OCI-LY7 (cell line): ENCODE measurements at regions not wholly inside any gene's neighbourhood (a gene's known extent, or its start where the extent isn't known, plus 50 kb on each side); places are given as distances from the start of the nearest gene placed in this dataset.

ENCODE experiments used
- BruUV-seq: library from RNA; stranded (reverse); fragments of 400-500 nt; replicated peaks from 2 replicates; lab custom pipeline; 2021; lab: Mats Ljungman, UMichigan
- CTCF ChIA-PET: fragments of 300-600 bp; sonication (Branson Sonifier 250); formaldehyde crosslinking; loops from one replicate; lab custom pipeline; 2022; ENCODE audit warnings: antibody characterized with exemption; ENCODE audit not compliant: unreplicated experiment; lab: Charles Lee
- POLR2A ChIA-PET: fragments of 300-600 bp; sonication (Branson Sonifier 250); formaldehyde crosslinking; loops from one replicate; lab custom pipeline; 2022; ENCODE audit warnings: antibody characterized with exemption; lab: Charles Lee
- DNase-seq: peaks from one replicate; pipeline ENCODE4 v3.0.0-alpha.2; 2015; ENCODE audit warnings: low spot score
- H2AFZ ChIP-seq: fragments of 200-600 bp; sonication (generic), shearing (Covaris generic); 2 replicates; pipeline ENCODE4 v1.6.1; 2014; ENCODE audit warnings: mild to moderate bottlenecking, antibody characterized with exemption, low read length, moderate library complexity
- H3K27ac ChIP-seq: fragments of 200-600 bp; sonication (generic); 2 replicates; pipeline ENCODE4 v1.5.1; 2014; ENCODE audit warnings: mixed run types, low read depth, mild to moderate bottlenecking, moderate library complexity, low read length, inconsistent platforms; ENCODE audit not compliant: poor library complexity, severe bottlenecking
- H3K36me3 ChIP-seq: fragments of 200-600 bp; sonication (generic); 2 replicates; pipeline ENCODE4 v1.6.1; 2014; ENCODE audit warnings: mild to moderate bottlenecking, antibody characterized with exemption, low read length, moderate library complexity, mixed read lengths; ENCODE audit not compliant: insufficient read depth
- H3K4me1 ChIP-seq: fragments of 200-600 bp; sonication (generic); 2 replicates; pipeline ENCODE4 v1.5.1; 2014; ENCODE audit warnings: mild to moderate bottlenecking, low read length; ENCODE audit not compliant: insufficient read depth, poor library complexity, severe bottlenecking
- H3K4me2 ChIP-seq: fragments of 200-600 bp; sonication (generic); 2 replicates; pipeline ENCODE4 v1.6.1; 2014; ENCODE audit warnings: mild to moderate bottlenecking, low read length
- H3K4me3 ChIP-seq: fragments of 200-600 bp; sonication (generic); 2 replicates; pipeline ENCODE4 v1.5.1; 2014; ENCODE audit warnings: mild to moderate bottlenecking, low read depth, low read length; ENCODE audit not compliant: poor library complexity, severe bottlenecking
- H3K79me2 ChIP-seq: fragments of 200-600 bp; sonication (generic); 2 replicates; pipeline ENCODE4 v1.6.1; 2016; ENCODE audit warnings: low read depth, mild to moderate bottlenecking, low read length, moderate library complexity, mixed read lengths; ENCODE audit not compliant: insufficient read depth
- H3K9me2 ChIP-seq: fragments of 200-600 bp; sonication (generic); 2 replicates; pipeline ENCODE4 v1.6.1; 2016; ENCODE audit warnings: mild to moderate bottlenecking, low read length, mixed read lengths; ENCODE audit not compliant: insufficient read depth
- H3K9me3 ChIP-seq: fragments of 200-600 bp; sonication (generic); 2 replicates; pipeline ENCODE4 v1.6.1; 2014; ENCODE audit warnings: mild to moderate bottlenecking, mixed run types, low read length, mixed read lengths
- H4K20me1 ChIP-seq: fragments of 200-600 bp; sonication (generic); 2 replicates; pipeline ENCODE4 v1.6.1; 2014; ENCODE audit warnings: mild to moderate bottlenecking, antibody characterized with exemption, low read length, moderate library complexity, mixed read lengths; ENCODE audit not compliant: insufficient read depth
- EZH2phosphoT487 ChIP-seq: fragments of 200-600 bp; sonication (generic); IDR thresholded peaks from 2 replicates; pipeline ENCODE4 v1.6.1; 2018; ENCODE audit warnings: low read depth, borderline replicate concordance, mild to moderate bottlenecking, mixed run types, antibody characterized with exemption, low read length, moderate library complexity, mixed read lengths
- intact Hi-C: fragments of 100-400 bp; cut with micrococcal nuclease; formaldehyde crosslinking; loops from one replicate; pipeline ENCODE4 v1.10.0; 2022; ENCODE audit not compliant: unreplicated experiment
- TF ChIP-seq, protein P1 (sequence below): fragments of 200-600 bp; sonication (generic); conservative IDR thresholded peaks from 2 replicates; pipeline ENCODE4 v1.5.1; 2014; ENCODE audit warnings: mild to moderate bottlenecking, antibody characterized with exemption, low read length, moderate library complexity, mixed read lengths

DNA sequence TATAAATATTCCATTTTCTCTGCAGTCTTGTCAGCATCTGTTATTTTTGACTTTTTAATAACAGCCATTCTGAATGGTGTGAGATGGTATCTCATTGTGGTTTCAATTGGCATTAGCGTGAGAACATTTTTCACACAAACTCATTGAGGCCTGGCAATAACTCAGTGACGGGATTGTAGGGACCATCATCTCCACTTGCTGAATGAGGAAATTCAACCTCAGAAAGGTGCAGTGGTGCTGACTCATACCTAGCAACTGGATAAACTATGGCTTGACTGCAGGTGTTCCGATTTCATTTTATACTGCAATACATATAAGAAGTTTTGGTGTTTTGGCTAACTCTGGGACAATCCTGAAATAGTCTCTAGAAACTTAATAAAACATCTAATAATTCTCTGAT lies 88.3 kb upstream of the DDIT4L start:
- BruUV-seq: no TSS peak
- H3K36me3 ChIP-seq: no peaks in the 10 kb centered on the region
- intact Hi-C loops: no loop called here

GRCh38 chr4:100269446-100269845 lies 79.2 kb upstream of the DDIT4L start:
- H2AFZ ChIP-seq: no peak overlapping the region
- ChIA-PET CTCF (no interaction called here), POLR2A (no interaction called here)

More for the DNA sequence above, 88.3 kb upstream of the DDIT4L start:
- Histone ChIP-seq H3K9me2 (no peaks in the 10 kb centered on the region), H3K79me2 (no peaks in the 10 kb centered on the region), H2AFZ (no peak overlapping the region), H3K4me1 (no peaks in the 10 kb centered on the region), H3K27ac (no peak overlapping the region), H3K9me3 (no peaks in the 10 kb centered on the region), H3K4me2 (no peak overlapping the region), H3K4me3 (no peak overlapping the region), H4K20me1 (no peaks in the 10 kb centered on the region)
- ChIA-PET CTCF (no interaction called here), POLR2A (interaction anchor here (0.7 to 1.3 kb wide), 4 partner anchors 12 to 317 kb away, joined by 3 to 5 read pairs (median 4); no protein-coding TSS in a partner anchor)
- no peak for DNase-seq
- TF ChIP-seq, protein P1, sequence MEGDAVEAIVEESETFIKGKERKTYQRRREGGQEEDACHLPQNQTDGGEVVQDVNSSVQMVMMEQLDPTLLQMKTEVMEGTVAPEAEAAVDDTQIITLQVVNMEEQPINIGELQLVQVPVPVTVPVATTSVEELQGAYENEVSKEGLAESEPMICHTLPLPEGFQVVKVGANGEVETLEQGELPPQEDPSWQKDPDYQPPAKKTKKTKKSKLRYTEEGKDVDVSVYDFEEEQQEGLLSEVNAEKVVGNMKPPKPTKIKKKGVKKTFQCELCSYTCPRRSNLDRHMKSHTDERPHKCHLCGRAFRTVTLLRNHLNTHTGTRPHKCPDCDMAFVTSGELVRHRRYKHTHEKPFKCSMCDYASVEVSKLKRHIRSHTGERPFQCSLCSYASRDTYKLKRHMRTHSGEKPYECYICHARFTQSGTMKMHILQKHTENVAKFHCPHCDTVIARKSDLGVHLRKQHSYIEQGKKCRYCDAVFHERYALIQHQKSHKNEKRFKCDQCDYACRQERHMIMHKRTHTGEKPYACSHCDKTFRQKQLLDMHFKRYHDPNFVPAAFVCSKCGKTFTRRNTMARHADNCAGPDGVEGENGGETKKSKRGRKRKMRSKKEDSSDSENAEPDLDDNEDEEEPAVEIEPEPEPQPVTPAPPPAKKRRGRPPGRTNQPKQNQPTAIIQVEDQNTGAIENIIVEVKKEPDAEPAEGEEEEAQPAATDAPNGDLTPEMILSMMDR: no peak
- TF ChIP-seq EZH2phosphoT487: no peak

DNA sequence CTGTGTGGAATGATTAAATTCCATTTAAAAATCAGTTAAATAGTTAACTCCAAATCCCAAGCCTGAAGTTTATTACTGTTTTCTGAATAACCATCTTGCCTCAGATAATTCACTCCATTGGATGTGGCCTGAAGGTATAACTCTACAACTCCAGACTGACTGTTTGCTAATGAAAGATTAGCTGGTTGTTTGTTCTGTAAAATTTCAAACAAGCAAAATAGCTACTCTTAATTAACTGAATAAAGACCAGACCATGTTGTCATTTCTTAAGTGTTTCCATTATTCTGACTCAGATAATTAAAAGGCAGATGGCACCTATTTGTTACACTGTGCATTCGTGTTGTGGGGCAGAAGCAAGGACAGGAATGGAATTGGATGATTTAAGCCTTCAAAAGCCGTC lies 78.5 kb upstream of the DDIT4L start:
- Histone ChIP-seq H4K20me1 (no peaks in the 10 kb centered on the region), H3K79me2 (no peaks in the 10 kb centered on the region), H3K36me3 (no peaks in the 10 kb centered on the region), H3K9me2 (no peaks in the 10 kb centered on the region), H2AFZ (no peak overlapping the region), H3K9me3 (no peaks in the 10 kb centered on the region), H3K27ac (no peak overlapping the region), H3K4me3 (no peak overlapping the region), H3K4me2 (no peak overlapping the region), H3K4me1 (no peaks in the 10 kb centered on the region)
- intact Hi-C loops: no loop called here
- ChIA-PET CTCF (no interaction called here), POLR2A (interaction anchor here (0.9 kb wide), 1 partner anchor 18 kb away, joined by 5 read pairs; no protein-coding TSS in a partner anchor)
- no peak for DNase-seq
- no TSS peak for BruUV-seq
- TF ChIP-seq EZH2phosphoT487: no peak
- TF ChIP-seq, protein P1: no peak

More at GRCh38 chr4:100269446-100269845, 79.2 kb upstream of the DDIT4L start:
- no peaks in the 10 kb centered on the region for H3K4me1 ChIP-seq
- H4K20me1 ChIP-seq: no peaks in the 10 kb centered on the region
- no peaks in the 10 kb centered on the region for H3K36me3 ChIP-seq
- intact Hi-C loops: no loop called here
- no peak overlapping the region for H3K4me3 ChIP-seq
- H3K9me2 ChIP-seq: no peaks in the 10 kb centered on the region
- no peak for TF ChIP-seq EZH2phosphoT487
- TF ChIP-seq, protein P1: no peak
- DNase-seq: no peak
- no TSS peak for BruUV-seq
- no peak overlapping the region for H3K27ac ChIP-seq
- no peak overlapping the region for H3K4me2 ChIP-seq
- H3K79me2 ChIP-seq: no peaks in the 10 kb centered on the region
- no peaks in the 10 kb centered on the region for H3K9me3 ChIP-seq
